BE2C (cell line): ENCODE measurements at regions not wholly inside any gene's neighbourhood (a gene's known extent, or its start where the extent isn't known, plus 50 kb on each side); places are given as distances from the start of the nearest gene placed in this dataset.

Experiments used
- DNase-seq: peaks from one replicate; pipeline ENCODE4 v3.0.0-alpha.2; 2020
- H3K27me3 ChIP-seq: fragments of 250-450 bp; sonication (Bioruptor Pico); 2 replicates; pipeline ENCODE4 v1.5.1; 2020; ENCODE audit warnings: mild to moderate bottlenecking
- H3K36me3 ChIP-seq: fragments of 250-450 bp; sonication (Bioruptor Pico); 2 replicates; pipeline ENCODE4 v1.5.1; 2020; ENCODE audit warnings: mild to moderate bottlenecking
- H3K4me1 ChIP-seq: fragments of 250-450 bp; sonication (Bioruptor Pico); 2 replicates; pipeline ENCODE4 v1.5.1; 2020
- H3K4me3 ChIP-seq: 2 replicates; pipeline ENCODE4 v1.5.1; 2011; ENCODE audit warnings: low read depth, low read length
- H3K9me3 ChIP-seq: fragments of 250-450 bp; sonication (Bioruptor Pico); 2 replicates; pipeline ENCODE4 v1.5.1; 2020
- TF ChIP-seq, protein P1 (sequence below): IDR thresholded peaks from 2 replicates; pipeline ENCODE4 v1.5.1; 2012; ENCODE audit warnings: mild to moderate bottlenecking, low read depth, low read length

- Histone ChIP-seq H3K9me3 (no peaks in the 10 kb centered on the region), H3K4me3 (no peak overlapping the region), H3K4me1 (no peaks in the 10 kb centered on the region), H3K27me3 (no peaks in the 10 kb centered on the region), H3K36me3 (no peaks in the 10 kb centered on the region)
- DNase-seq = no peak
- TF ChIP-seq, protein P1, sequence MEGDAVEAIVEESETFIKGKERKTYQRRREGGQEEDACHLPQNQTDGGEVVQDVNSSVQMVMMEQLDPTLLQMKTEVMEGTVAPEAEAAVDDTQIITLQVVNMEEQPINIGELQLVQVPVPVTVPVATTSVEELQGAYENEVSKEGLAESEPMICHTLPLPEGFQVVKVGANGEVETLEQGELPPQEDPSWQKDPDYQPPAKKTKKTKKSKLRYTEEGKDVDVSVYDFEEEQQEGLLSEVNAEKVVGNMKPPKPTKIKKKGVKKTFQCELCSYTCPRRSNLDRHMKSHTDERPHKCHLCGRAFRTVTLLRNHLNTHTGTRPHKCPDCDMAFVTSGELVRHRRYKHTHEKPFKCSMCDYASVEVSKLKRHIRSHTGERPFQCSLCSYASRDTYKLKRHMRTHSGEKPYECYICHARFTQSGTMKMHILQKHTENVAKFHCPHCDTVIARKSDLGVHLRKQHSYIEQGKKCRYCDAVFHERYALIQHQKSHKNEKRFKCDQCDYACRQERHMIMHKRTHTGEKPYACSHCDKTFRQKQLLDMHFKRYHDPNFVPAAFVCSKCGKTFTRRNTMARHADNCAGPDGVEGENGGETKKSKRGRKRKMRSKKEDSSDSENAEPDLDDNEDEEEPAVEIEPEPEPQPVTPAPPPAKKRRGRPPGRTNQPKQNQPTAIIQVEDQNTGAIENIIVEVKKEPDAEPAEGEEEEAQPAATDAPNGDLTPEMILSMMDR = no peak
Measured at GRCh38 chr5:88952996-88953643, 70.1 kb upstream of the MEF2C start.

GRCh38 chr5:88952344-88952743 is 69.4 kb upstream of the MEF2C start:
- H3K9me3 ChIP-seq = no peaks in the 10 kb centered on the region
- no peak overlapping the region for H3K4me3 ChIP-seq
- no peaks in the 10 kb centered on the region for H3K36me3 ChIP-seq
- no peaks in the 10 kb centered on the region for H3K4me1 ChIP-seq
- TF ChIP-seq, protein P1 = no peak
- no peaks in the 10 kb centered on the region for H3K27me3 ChIP-seq
- no peak for DNase-seq

- DNase-seq = no peak
- H3K4me1 ChIP-seq = no peaks in the 10 kb centered on the region
- no peaks in the 10 kb centered on the region for H3K36me3 ChIP-seq
- TF ChIP-seq, protein P1 = no peak
- H3K9me3 ChIP-seq = no peaks in the 10 kb centered on the region
- H3K4me3 ChIP-seq = no peak overlapping the region
- no peaks in the 10 kb centered on the region for H3K27me3 ChIP-seq
Measured at GRCh38 chr5:88951457-88951856, 68.5 kb upstream of the MEF2C start.

- TF ChIP-seq, protein P1 = no peak
- Histone ChIP-seq H3K27me3 (no peaks in the 10 kb centered on the region), H3K36me3 (no peaks in the 10 kb centered on the region), H3K9me3 (no peaks in the 10 kb centered on the region), H3K4me1 (no peaks in the 10 kb centered on the region), H3K4me3 (no peak overlapping the region)
- DNase-seq = no peak
Measured at GRCh38 chr5:88948746-88949600, 66.0 kb upstream of the MEF2C start.

- Histone ChIP-seq H3K36me3 (no peaks in the 10 kb centered on the region), H3K4me1 (no peaks in the 10 kb centered on the region), H3K4me3 (no peak overlapping the region), H3K9me3 (no peaks in the 10 kb centered on the region), H3K27me3 (no peaks in the 10 kb centered on the region)
- DNase-seq = peak; percentile 8
- TF ChIP-seq, protein P1 = no peak
Measured at GRCh38 chr5:88944751-88945531, 62.0 kb upstream of the MEF2C start.
